ENCODE measurements at regions not wholly inside any gene's neighbourhood (a gene's known extent, or its start where the extent isn't known, plus 50 kb on each side); places are given as distances from the start of the nearest gene placed in this dataset.

- Histone ChIP-seq H3K79me1 (ENCODE audit: low read depth, low read length) (no peaks in the 10 kb centered on the region), H3K18ac (ENCODE audit: extremely low read depth, low read length) (no peak overlapping the region), H3K9me3 (ENCODE audit: insufficient read depth in 2 of 2, low read depth in 1 of 2, low read length in 1 of 2) (no peaks in the 10 kb centered on the region), H3K4me2 (ENCODE audit: insufficient read depth in 1 of 2, low read depth in 2 of 2, low read length in 2 of 2) (no peak overlapping the region), H2BK15ac (ENCODE audit: low read length) (no peak overlapping the region), H2AK5ac (ENCODE audit: low read depth, low read length) (no peak overlapping the region), H2BK12ac (ENCODE audit: low read depth, low read length) (no peak overlapping the region), H3K79me2 (ENCODE audit: control insufficient read depth in 1 of 2, insufficient read depth in 2 of 2, low read length in 2 of 2) (no peaks in the 10 kb centered on the region), H2BK120ac (replicated peaks; ENCODE audit: low read depth, low read length) (no peak overlapping the region), H2AFZ (ENCODE audit: low read length) (no peak overlapping the region), H4K8ac (ENCODE audit: extremely low read depth, insufficient read depth, low read length) (no peak overlapping the region), H3K4ac (replicated peaks; ENCODE audit: insufficient read length, low read depth, low read length) (no peak overlapping the region), H4K20me1 (replicated peaks in 1 of 2; ENCODE audit: control insufficient read depth in 1 of 2, insufficient read depth in 2 of 2, low read length in 2 of 2) (no peaks in the 10 kb centered on the region), H3K36me3 (ENCODE audit: control insufficient read depth in 2 of 4, insufficient read depth in 4 of 4, low read length in 3 of 4) (no peaks in the 10 kb centered on the region), H3K14ac (ENCODE audit: insufficient read length) (no peak overlapping the region), H2BK20ac (ENCODE audit: low read length) (no peak overlapping the region), H3K9ac (replicated peaks in 1 of 4; ENCODE audit: extremely low read depth in 1 of 4, low read depth in 3 of 4, low read length in 3 of 4) (no peak overlapping the region), H3K4me3 (ENCODE audit: extremely low read depth in 1 of 4, insufficient read depth in 2 of 4, low read depth in 3 of 4, low read length in 4 of 4) (no peak overlapping the region), H4K91ac (replicated peaks; ENCODE audit: insufficient read length, low read length) (no peak overlapping the region), H3K27me3 (replicated peaks in 1 of 4; ENCODE audit: control insufficient read depth in 3 of 4, extremely low read depth in 1 of 4, insufficient read depth in 3 of 4, low read length in 3 of 4) (no peaks in the 10 kb centered on the region), H3K23me2 (ENCODE audit: low read depth, low read length) (no peaks in the 10 kb centered on the region), H3K23ac (ENCODE audit: insufficient read length) (no peak overlapping the region), H2BK5ac (ENCODE audit: low read depth, low read length) (no peak overlapping the region), H4K5ac (ENCODE audit: insufficient read length, low read depth, low read length) (no peak overlapping the region), H3K27ac (ENCODE audit: low read depth, low read length) (no peak overlapping the region), H3K4me1 (replicated peaks in 1 of 4; ENCODE audit: control insufficient read depth in 3 of 4, insufficient read depth in 4 of 4, low read length in 3 of 4) (no peaks in the 10 kb centered on the region), H3K56ac (replicated peaks; ENCODE audit: insufficient read length, low read depth, low read length) (no peak overlapping the region)
- FAIRE-seq (no peak), DNase-seq (ENCODE audit: low read depth in 1 of 2, low spot score in 2 of 2) (no peak)
- ChIA-PET POLR2A (ENCODE audit: partially characterized antibody) (no interaction called here), CTCF (ENCODE audit: partially characterized antibody) (interaction anchor here (0.5 to 1.9 kb wide), 5 partner anchors 14 to 692 kb away, joined by 3 to 4 read pairs (median 3); no protein-coding TSS in a partner anchor)
- WGBS, 2 experiments (ENCODE audit: extremely low coverage in 1 of 2, insufficient coverage in 1 of 2, insufficient read length in 1 of 2, insufficient replicate concordance in 2 of 2, low coverage in 1 of 2, low lambda C conversion rate in 2 of 2, missing lambda C conversion rate in 1 of 2), result 81% methylated on average over 1 of the region's 1 CpG; no CpG with 5 or more reads in 1 of the 2 experiments
- TF ChIP-seq CHD2 (IDR thresholded peaks at IDR 0.05; ENCODE audit: low read length), result no peak
These were observed 51.8 kb upstream of the ADRA1D start for GRCh38 chr20:4300921-4301320.

Measured in H1 (cell line).